HFFc6 (cell line): ENCODE measurements at regions not wholly inside any gene's neighbourhood (a gene's known extent, or its start where the extent isn't known, plus 50 kb on each side); places are given as distances from the start of the nearest gene placed in this dataset.

ENCODE experiments used
- DNase-seq: peaks from one replicate; pipeline ENCODE4 v3.0.0-alpha.2; 2018
- H3K27ac Mint-ChIP-seq: 2 replicates; pipeline ENCODE4 v1.8.0; 2020; ENCODE audit warnings: mild to moderate bottlenecking, mixed read lengths
- H3K27me3 Mint-ChIP-seq: 2 replicates; pipeline ENCODE4 v1.8.0; 2021; ENCODE audit warnings: mild to moderate bottlenecking, moderate library complexity, mixed read lengths; ENCODE audit not compliant: insufficient read depth
- H3K36me3 Mint-ChIP-seq: 2 replicates; pipeline ENCODE4 v1.8.0; 2021; ENCODE audit warnings: low read depth, mixed read lengths
- H3K4me1 Mint-ChIP-seq: 2 replicates; pipeline ENCODE4 v1.8.0; 2020; ENCODE audit warnings: low read depth, mixed read lengths
- H3K4me3 Mint-ChIP-seq: 2 replicates; pipeline ENCODE4 v1.8.0; 2020; ENCODE audit warnings: mild to moderate bottlenecking, moderate library complexity, mixed read lengths
- H3K9me3 Mint-ChIP-seq: 2 replicates; pipeline ENCODE4 v1.8.0; 2020; ENCODE audit warnings: mild to moderate bottlenecking, mixed read lengths
- TF ChIP-seq, protein P1 (sequence below): fragments of 200-600 bp; sonication (generic); IDR thresholded peaks from 2 replicates; pipeline ENCODE4 v1.5.0; 2021; ENCODE audit warnings: antibody characterized with exemption, mild to moderate bottlenecking

DNA sequence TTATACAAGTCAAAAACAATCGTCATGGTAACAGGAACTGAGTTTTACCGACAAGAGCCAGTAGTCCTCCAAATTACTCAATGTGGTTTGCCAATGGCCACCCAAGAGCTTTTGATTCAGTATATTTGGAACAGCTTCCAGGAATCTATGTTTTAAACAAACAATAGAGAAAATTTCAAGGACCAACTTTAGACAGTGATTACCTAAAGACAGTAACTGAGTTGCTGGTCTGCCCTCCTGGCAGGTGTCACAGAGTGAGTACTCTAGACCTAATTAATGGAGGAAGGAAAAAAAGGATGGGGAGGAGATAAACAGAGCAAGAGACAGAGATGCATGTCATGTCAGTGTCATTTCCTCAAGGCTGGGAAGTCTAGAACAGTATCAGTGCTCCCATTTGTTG is 361.3 kb upstream of the BTBD3 start:
- no peaks in the 10 kb centered on the region for H3K36me3 Mint-ChIP-seq
- H3K4me3 Mint-ChIP-seq, result no peak overlapping the region
- TF ChIP-seq, protein P1, sequence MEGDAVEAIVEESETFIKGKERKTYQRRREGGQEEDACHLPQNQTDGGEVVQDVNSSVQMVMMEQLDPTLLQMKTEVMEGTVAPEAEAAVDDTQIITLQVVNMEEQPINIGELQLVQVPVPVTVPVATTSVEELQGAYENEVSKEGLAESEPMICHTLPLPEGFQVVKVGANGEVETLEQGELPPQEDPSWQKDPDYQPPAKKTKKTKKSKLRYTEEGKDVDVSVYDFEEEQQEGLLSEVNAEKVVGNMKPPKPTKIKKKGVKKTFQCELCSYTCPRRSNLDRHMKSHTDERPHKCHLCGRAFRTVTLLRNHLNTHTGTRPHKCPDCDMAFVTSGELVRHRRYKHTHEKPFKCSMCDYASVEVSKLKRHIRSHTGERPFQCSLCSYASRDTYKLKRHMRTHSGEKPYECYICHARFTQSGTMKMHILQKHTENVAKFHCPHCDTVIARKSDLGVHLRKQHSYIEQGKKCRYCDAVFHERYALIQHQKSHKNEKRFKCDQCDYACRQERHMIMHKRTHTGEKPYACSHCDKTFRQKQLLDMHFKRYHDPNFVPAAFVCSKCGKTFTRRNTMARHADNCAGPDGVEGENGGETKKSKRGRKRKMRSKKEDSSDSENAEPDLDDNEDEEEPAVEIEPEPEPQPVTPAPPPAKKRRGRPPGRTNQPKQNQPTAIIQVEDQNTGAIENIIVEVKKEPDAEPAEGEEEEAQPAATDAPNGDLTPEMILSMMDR, result no peak
- no peak for DNase-seq
- H3K9me3 Mint-ChIP-seq, result no peaks in the 10 kb centered on the region; the same call in 1 of the 2 replicates
- H3K4me1 Mint-ChIP-seq, result no peaks in the 10 kb centered on the region
- no peak overlapping the region for H3K27ac Mint-ChIP-seq
- H3K27me3 Mint-ChIP-seq, result no peaks in the 10 kb centered on the region; the same call in 1 of the 2 replicates

- Mint-ChIP-seq H3K27me3 (no peaks in the 10 kb centered on the region), H3K36me3 (no peaks in the 10 kb centered on the region), H3K4me3 (no peak overlapping the region), H3K9me3 (peaks cover 5% of the 10 kb centered on the region; the same call in 1 of the 2 replicates), H3K4me1 (no peaks in the 10 kb centered on the region), H3K27ac (no peak overlapping the region)
- no peak for DNase-seq
- TF ChIP-seq, protein P1, result no peak
Observed at GRCh38 chr20:11564491-11564890, 353.2 kb upstream of the BTBD3 start.

- Mint-ChIP-seq H3K9me3 (peaks cover 8% of the 10 kb centered on the region), H3K4me1 (no peaks in the 10 kb centered on the region), H3K4me3 (no peak overlapping the region), H3K27me3 (no peaks in the 10 kb centered on the region), H3K36me3 (no peaks in the 10 kb centered on the region), H3K27ac (no peak overlapping the region)
- TF ChIP-seq, protein P1, result no peak
- no peak for DNase-seq
Observed at GRCh38 chr20:11569163-11569562, 348.5 kb upstream of the BTBD3 start.

GRCh38 chr20:11573507-11573906 is 344.2 kb upstream of the BTBD3 start:
- DNase-seq, result no peak
- Mint-ChIP-seq H3K4me1 (no peaks in the 10 kb centered on the region), H3K27ac (no peak overlapping the region), H3K4me3 (no peak overlapping the region), H3K9me3 (peaks cover 4% of the 10 kb centered on the region), H3K36me3 (no peaks in the 10 kb centered on the region; the same call in 1 of the 2 replicates), H3K27me3 (no peaks in the 10 kb centered on the region)
- TF ChIP-seq, protein P1, result no peak

DNA sequence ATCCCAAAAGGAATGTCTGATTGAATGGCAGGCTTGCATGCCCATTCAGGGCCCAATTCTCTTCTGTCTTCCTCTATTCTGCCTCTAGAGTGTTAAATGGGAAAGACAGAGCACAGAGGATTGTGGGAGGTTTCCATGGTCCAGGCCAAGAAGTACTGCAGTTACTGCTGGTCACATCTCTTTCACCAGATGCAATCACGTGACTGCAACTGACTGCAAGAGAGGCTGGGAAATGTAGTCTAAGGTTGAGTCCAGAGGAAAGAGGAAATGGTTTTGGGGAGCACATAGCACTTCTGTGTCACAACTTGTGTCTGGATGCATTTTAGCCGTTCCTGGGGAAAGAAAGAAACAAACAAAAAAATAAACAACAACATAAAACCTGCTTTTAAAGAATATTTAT is 336.4 kb upstream of the BTBD3 start:
- H3K36me3 Mint-ChIP-seq, result no peaks in the 10 kb centered on the region; the same call in 1 of the 2 replicates
- peaks cover 4% of the 10 kb centered on the region; the same call in 1 of the 2 replicates for H3K9me3 Mint-ChIP-seq
- no peaks in the 10 kb centered on the region for H3K4me1 Mint-ChIP-seq
- H3K27me3 Mint-ChIP-seq, result peaks cover 3% of the 10 kb centered on the region; the same call in 1 of the 2 replicates
- TF ChIP-seq, protein P1, result no peak
- H3K4me3 Mint-ChIP-seq, result no peak overlapping the region
- DNase-seq, result no peak
- no peak overlapping the region for H3K27ac Mint-ChIP-seq

GRCh38 chr20:11582060-11582459 is 335.6 kb upstream of the BTBD3 start:
- H3K9me3 Mint-ChIP-seq, result peaks cover 4% of the 10 kb centered on the region; the same call in 1 of the 2 replicates
- no peak for DNase-seq
- TF ChIP-seq, protein P1, result no peak
- H3K27ac Mint-ChIP-seq, result no peak overlapping the region
- no peaks in the 10 kb centered on the region for H3K4me1 Mint-ChIP-seq
- H3K27me3 Mint-ChIP-seq, result peaks cover 3% of the 10 kb centered on the region; the same call in 1 of the 2 replicates
- no peaks in the 10 kb centered on the region; the same call in 1 of the 2 replicates for H3K36me3 Mint-ChIP-seq
- H3K4me3 Mint-ChIP-seq, result no peak overlapping the region
